Tibial nerve (tissue), 4 donors: ENCODE measurements at regions not wholly inside any gene's neighbourhood (a gene's known extent, or its start where the extent isn't known, plus 50 kb on each side); places are given as distances from the start of the nearest gene placed in this dataset.

Source experiments
- DNase-seq, 2 donors: peaks; one replicate each; pipeline ENCODE4 v3.0.0-alpha.2; 2019; ENCODE audit warnings: low spot score in 2 of 2
- H3K27ac ChIP-seq, 4 donors: fragments of 200-600 bp; sonication (generic) in 3 of 4; one replicate each; pipeline ENCODE4 v1.5.1; 2017 to 2019; ENCODE audit warnings: mild to moderate bottlenecking in 1 of 4
- H3K27me3 ChIP-seq, 2 donors: fragments of 200-600 bp; sonication (generic) in 1 of 2; one replicate each; pipeline versions ENCODE4 v1.5.1 to v1.6.0; 2017 to 2019
- H3K36me3 ChIP-seq, 3 donors: fragments of 200-600 bp; sonication (generic); one replicate each; pipeline ENCODE4 v1.5.1; 2018 to 2019
- H3K4me1 ChIP-seq, 4 donors: fragments of 200-600 bp; sonication (generic) in 3 of 4; one replicate each; pipeline ENCODE4 v1.5.1; 2017 to 2019
- H3K4me3 ChIP-seq, 4 donors: fragments of 200-600 bp; sonication (generic) in 3 of 4; one replicate each; pipeline ENCODE4 v1.5.1; 2017 to 2019; ENCODE audit warnings: mild to moderate bottlenecking in 1 of 4, moderate library complexity in 1 of 4
- H3K9me3 ChIP-seq, 4 donors: fragments of 200-600 bp; sonication (generic) in 3 of 4; one replicate each; pipeline ENCODE4 v1.5.1; 2017 to 2019
- CTCF ChIP-seq, 5 experiments: fragments of 200-600 bp in 3 of 5; fragments of 450-650 bp in 2 of 5; sonication (generic) in 3 of 5; IDR thresholded peaks; one replicate each; pipeline ENCODE4 v1.5.1; 2016 to 2019; ENCODE audit warnings: antibody characterized with exemption in 5 of 5, mild to moderate bottlenecking in 3 of 5, moderate library complexity in 2 of 5
- EP300 ChIP-seq, 2 donors: sonication (generic); formaldehyde crosslinking; IDR thresholded peaks; one replicate each; pipeline ENCODE4 v1.6.1; 2017; ENCODE audit warnings: antibody characterized with exemption in 2 of 2, mild to moderate bottlenecking in 1 of 2
- POLR2A ChIP-seq, 2 donors: fragments of 450-650 bp; IDR thresholded peaks; one replicate each; pipeline ENCODE4 v1.6.1; 2017; ENCODE audit warnings: antibody characterized with exemption in 2 of 2, mild to moderate bottlenecking in 2 of 2, moderate library complexity in 2 of 2
- WGBS, 2 donors: methylation state at CpG; one replicate each; pipeline ENCODE4 v1.1.5; 2018; 5-methylcytosine and 5-hydroxymethylcytosine counted together

DNA sequence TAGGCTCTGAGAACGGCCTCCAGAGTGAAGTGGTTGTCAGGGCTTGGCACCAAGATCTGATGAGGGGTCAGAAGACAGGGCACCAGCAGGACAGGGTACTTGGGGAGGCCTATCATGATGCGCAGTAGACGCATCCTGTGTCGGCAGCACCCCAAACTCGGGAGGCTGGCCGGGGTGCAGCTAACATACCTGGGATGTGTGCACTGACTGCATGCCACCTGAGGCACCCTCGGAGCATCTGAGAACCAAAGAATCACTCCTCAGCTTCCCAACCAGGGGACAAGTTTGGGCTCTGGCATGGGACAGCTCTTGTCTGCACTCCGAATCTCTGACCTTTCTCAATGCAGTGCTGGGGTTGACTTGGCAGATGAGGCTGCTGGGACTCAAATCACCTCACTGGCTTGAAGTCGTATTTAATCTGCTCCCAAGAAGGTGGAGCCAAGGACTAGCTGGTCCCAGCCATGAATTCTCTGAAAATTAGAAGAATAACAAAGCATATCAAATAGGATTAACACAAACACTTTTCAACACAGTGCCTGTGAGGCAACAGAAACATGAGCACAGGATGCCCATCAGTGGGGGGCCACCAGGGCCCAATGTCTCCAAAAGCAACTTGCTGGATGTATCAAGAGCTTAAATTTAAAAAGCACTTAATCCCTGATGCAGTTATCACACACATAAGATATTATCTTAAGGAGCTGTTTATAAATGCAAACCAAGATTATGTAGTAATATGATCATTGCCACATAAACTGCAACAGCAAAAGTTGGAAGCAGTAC is 348.8 kb downstream of the PREX1 start:
- Histone ChIP-seq H3K9me3 (no peaks in the 10 kb centered on the region), H3K27me3 (peaks cover 0 to 27% of the 10 kb centered on the region in 2 donors), H3K27ac (no peak overlapping the region), H3K4me1 (no peaks in the 10 kb centered on the region), H3K4me3 (no peak overlapping the region), H3K36me3 (no peaks in the 10 kb centered on the region)
- no peak for TF ChIP-seq EP300 (IDR thresholded peaks at IDR 0.05)
- DNase-seq: no peak
- WGBS, 2 donors: 82 to 88% methylated on average over 9 of the region's 9 CpGs

DNA sequence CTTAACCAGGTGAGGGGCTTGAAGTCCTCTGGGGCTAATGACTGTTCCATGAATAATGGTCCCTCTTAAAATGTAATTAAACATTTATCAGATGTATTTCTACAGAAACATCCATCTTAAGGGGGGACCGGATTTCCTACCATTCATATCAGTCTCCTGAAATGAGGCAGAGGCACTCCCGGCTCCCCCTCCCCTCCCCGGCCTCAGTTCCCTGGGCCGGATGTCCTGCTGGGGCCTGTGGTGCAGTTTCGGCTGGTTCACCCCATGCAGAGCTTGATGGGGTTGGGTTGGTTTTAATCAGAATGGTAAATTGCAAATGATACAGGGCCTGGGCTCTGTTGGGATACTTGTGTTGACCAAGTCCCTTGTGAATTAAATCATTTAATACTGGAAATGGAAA is 349.4 kb downstream of the PREX1 start:
- H3K36me3 ChIP-seq: no peaks in the 10 kb centered on the region
- TF ChIP-seq EP300 (IDR thresholded peaks at IDR 0.05) (no peak), POLR2A (IDR thresholded peaks at IDR 0.05) (no peak), CTCF (IDR thresholded peaks at IDR 0.05) (no peak)
- H3K4me1 ChIP-seq: no peaks in the 10 kb centered on the region
- no peak overlapping the region for H3K27ac ChIP-seq
- no peak for DNase-seq
- no peaks in the 10 kb centered on the region for H3K9me3 ChIP-seq
- H3K27me3 ChIP-seq: peaks cover 0 to 21% of the 10 kb centered on the region in 2 donors
- 71 to 86% methylated on average over 5 of the region's 5 CpGs for WGBS, 2 donors
- H3K4me3 ChIP-seq: no peak overlapping the region

DNA sequence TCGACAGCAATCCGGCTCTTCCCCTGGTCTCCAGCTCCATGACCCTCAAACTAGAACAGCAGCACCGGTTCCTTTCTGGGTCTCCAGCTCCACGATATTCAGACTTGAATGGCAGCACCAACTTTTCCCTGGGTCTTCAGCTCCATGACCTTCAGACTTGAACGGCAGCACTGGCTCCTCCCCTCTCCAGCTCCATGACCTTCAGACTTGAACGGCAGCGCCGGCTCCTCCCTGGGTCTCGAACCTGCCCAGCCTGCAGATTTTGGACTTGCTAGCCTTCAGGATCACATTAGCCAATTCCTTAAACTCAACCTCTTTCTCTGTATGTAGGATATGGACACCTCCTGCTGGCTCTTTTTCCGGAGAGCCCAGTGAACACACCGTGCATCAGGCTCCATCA is 350.9 kb downstream of the PREX1 start:
- no peak overlapping the region for H3K4me3 ChIP-seq
- peaks cover 0 to 12% of the 10 kb centered on the region in 2 donors for H3K27me3 ChIP-seq
- DNase-seq: no peak
- 84 to 86% methylated on average over 11 of the region's 11 CpGs for WGBS, 2 donors
- TF ChIP-seq POLR2A (IDR thresholded peaks at IDR 0.05) (no peak), CTCF (IDR thresholded peaks at IDR 0.05) (no peak), EP300 (IDR thresholded peaks at IDR 0.05) (no peak)
- no peak overlapping the region for H3K27ac ChIP-seq
- H3K36me3 ChIP-seq: no peaks in the 10 kb centered on the region
- no peaks in the 10 kb centered on the region for H3K9me3 ChIP-seq
- no peaks in the 10 kb centered on the region for H3K4me1 ChIP-seq

DNA sequence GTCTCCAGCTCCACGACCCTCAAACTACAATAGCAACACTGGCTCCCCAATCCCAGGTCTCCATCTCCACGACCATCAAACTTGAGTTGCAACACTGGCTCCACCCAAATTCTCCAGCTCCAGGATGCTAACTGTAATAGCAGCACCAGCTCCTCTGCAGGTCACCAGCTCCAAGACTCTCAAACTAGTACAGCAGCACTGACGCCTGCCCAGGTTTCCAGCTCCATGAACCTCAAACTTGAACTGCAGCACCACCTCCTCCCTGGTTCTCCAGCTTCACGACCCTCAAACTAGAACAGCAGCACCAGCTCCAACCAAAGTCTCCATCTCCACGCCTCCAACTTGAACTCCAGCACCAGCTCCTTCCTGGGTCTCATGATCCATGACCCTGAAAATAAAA is 353.8 kb downstream of the PREX1 start:
- no peak overlapping the region for H3K4me3 ChIP-seq
- no peak for DNase-seq
- H3K27ac ChIP-seq: no peak overlapping the region
- TF ChIP-seq EP300 (IDR thresholded peaks at IDR 0.05): no peak
- H3K36me3 ChIP-seq: no peaks in the 10 kb centered on the region
- WGBS, 2 donors: 70 to 80% methylated on average over 5 of the region's 5 CpGs
- H3K9me3 ChIP-seq: no peaks in the 10 kb centered on the region
- H3K27me3 ChIP-seq: peaks cover 0 to 7% of the 10 kb centered on the region in 2 donors
- no peaks in the 10 kb centered on the region for H3K4me1 ChIP-seq

DNA sequence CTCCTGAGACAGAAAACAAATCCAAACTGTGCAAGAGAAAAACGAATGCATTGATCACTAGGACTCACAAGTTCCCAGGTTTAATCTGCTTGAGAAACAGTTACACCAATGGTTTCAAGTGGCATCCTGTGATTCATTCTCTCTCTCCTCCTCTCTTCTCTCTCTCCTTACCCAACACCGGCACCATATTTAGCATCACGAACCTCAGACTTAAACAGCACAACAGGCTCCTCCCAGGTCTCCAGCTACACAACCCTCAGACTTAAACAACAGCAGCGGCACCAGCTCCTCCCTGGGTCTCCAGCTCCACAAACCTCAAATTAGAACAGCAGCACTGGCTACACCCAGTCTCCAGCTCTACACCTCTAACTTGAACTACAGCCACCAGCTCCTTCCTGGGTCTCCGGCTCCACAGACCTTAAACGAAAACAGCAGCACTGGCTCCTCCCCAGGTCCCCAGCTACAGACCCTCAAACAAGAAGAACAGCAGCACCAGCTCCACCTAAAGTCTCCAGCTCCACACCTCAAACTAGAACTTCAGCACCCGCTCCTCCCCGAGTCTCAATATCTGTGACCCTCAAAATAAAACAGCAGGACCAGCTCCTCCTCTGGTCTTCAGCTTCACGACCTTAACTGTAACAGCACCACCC is 355.9 kb downstream of the PREX1 start:
- no peaks in the 10 kb centered on the region for H3K9me3 ChIP-seq
- H3K36me3 ChIP-seq: no peaks in the 10 kb centered on the region
- no peak overlapping the region for H3K27ac ChIP-seq
- H3K4me1 ChIP-seq: no peaks in the 10 kb centered on the region
- 64 to 65% methylated on average over 9 of the region's 9 CpGs for WGBS, 2 donors
- TF ChIP-seq EP300 (IDR thresholded peaks at IDR 0.05) (no peak), POLR2A (IDR thresholded peaks at IDR 0.05) (no peak), CTCF (IDR thresholded peaks at IDR 0.05) (no peak)
- no peak for DNase-seq
- no peak overlapping the region for H3K4me3 ChIP-seq
- no peaks in the 10 kb centered on the region for H3K27me3 ChIP-seq

DNA sequence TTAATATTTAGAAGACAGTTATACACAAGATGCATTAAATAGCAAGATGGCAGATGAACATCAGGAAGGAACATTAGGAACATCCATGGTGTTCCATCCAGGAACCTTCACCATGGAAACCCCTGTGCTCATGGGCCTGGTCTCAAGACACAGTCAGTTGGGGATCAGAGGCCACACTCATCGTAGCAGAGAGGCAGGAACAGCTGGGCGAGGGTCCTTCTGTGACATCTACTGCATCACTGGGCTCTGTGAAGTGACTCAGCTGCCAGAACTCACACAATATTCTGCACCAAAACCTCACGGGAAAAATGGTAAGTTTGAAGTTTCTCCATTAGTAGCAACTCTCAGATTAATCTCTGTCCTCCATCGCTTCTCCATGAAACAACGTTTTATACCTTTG is 356.6 kb downstream of the PREX1 start:
- 60 to 75% methylated on average over 5 of the region's 5 CpGs for WGBS, 2 donors
- H3K27ac ChIP-seq: peak overlapping the region in 1 of 4 donors; percentile 0
- no peak for DNase-seq
- no peak overlapping the region for H3K4me3 ChIP-seq
- TF ChIP-seq POLR2A (IDR thresholded peaks at IDR 0.05): no peak
- H3K27me3 ChIP-seq: no peaks in the 10 kb centered on the region
- no peaks in the 10 kb centered on the region for H3K4me1 ChIP-seq
- H3K9me3 ChIP-seq: no peaks in the 10 kb centered on the region
- H3K36me3 ChIP-seq: no peaks in the 10 kb centered on the region
